Calu3 (cell line): ENCODE measurements at regions not wholly inside any gene's neighbourhood (a gene's known extent, or its start where the extent isn't known, plus 50 kb on each side); places are given as distances from the start of the nearest gene placed in this dataset.
A peak's percentile ranks its signal among the peaks of the same experiment; 100 is the strongest.

Experiments
- BruUV-seq: library from RNA; stranded (reverse); fragments of 400-500 nt; replicated peaks from 2 replicates; lab custom pipeline; 2021; lab: Mats Ljungman, UMichigan
- CTCF ChIA-PET: fragments of 300-600 bp; sonication (Branson Sonifier 250); formaldehyde crosslinking; loops from one replicate; lab custom pipeline; 2022; ENCODE audit warnings: antibody characterized with exemption; lab: Charles Lee
- DNase-seq: peaks from one replicate; pipeline ENCODE4 v3.0.0; 2022
- H3K27ac Mint-ChIP-seq: one replicate; pipeline ENCODE4 v1.8.0; 2022; ENCODE audit warnings: mixed read lengths; ENCODE audit not compliant: unreplicated experiment
- H3K27me3 Mint-ChIP-seq: one replicate; pipeline ENCODE4 v1.8.0; 2022; ENCODE audit warnings: mixed read lengths; ENCODE audit not compliant: unreplicated experiment
- H3K36me3 Mint-ChIP-seq: one replicate; pipeline ENCODE4 v1.8.0; 2022; ENCODE audit warnings: mild to moderate bottlenecking, moderate library complexity, mixed read lengths; ENCODE audit not compliant: insufficient read depth, unreplicated experiment
- H3K4me1 Mint-ChIP-seq: one replicate; pipeline ENCODE4 v1.8.0; 2022; ENCODE audit warnings: mild to moderate bottlenecking, low read depth, mixed read lengths; ENCODE audit not compliant: unreplicated experiment
- H3K4me3 Mint-ChIP-seq: one replicate; pipeline ENCODE4 v1.8.0; 2022; ENCODE audit warnings: mild to moderate bottlenecking, low read depth, moderate library complexity, mixed read lengths; ENCODE audit not compliant: unreplicated experiment
- H3K9me3 Mint-ChIP-seq: one replicate; pipeline ENCODE4 v1.8.0; 2022; ENCODE audit warnings: low read depth, mixed read lengths; ENCODE audit not compliant: unreplicated experiment
- CTCF ChIP-seq: fragments of 200-600 bp; IDR thresholded peaks from one replicate; pipeline ENCODE4 v1.8.0; 2022; ENCODE audit warnings: antibody characterized with exemption; ENCODE audit not compliant: unreplicated experiment
- intact Hi-C: fragments of 100-400 bp; cut with micrococcal nuclease; formaldehyde crosslinking; loops from one replicate; pipeline ENCODE4 v1.10.0; 2022; ENCODE audit not compliant: unreplicated experiment

- BruUV-seq: no TSS peak
- DNase-seq: no peak
- no peak for TF ChIP-seq CTCF
- Mint-ChIP-seq H3K36me3 (peaks cover 74% of the 10 kb centered on the region), H3K4me1 (peaks cover 60% of the 10 kb centered on the region), H3K27me3 (no peaks in the 10 kb centered on the region), H3K9me3 (no peaks in the 10 kb centered on the region), H3K4me3 (no peak overlapping the region), H3K27ac (peak overlapping the region; percentile 98)
- CTCF ChIA-PET: interaction anchor here (0.7 kb wide), 2 partner anchors 15 to 308 kb away, joined by 4 read pairs; no protein-coding TSS in a partner anchor
- intact Hi-C loops: loop anchor here (5.0 to 10.0 kb wide), 4 partner anchors 70 to 343 kb away; partner anchors contain the start of gene IER5L
Observed at GRCh38 chr9:129485145-129485774, 135.6 kb downstream of the C9orf50 start.

GRCh38 chr9:129484352-129485000 is 136.4 kb downstream of the C9orf50 start:
- Mint-ChIP-seq H3K27me3 (no peaks in the 10 kb centered on the region), H3K4me3 (peak overlapping the region; percentile 11), H3K4me1 (peaks cover 57% of the 10 kb centered on the region), H3K27ac (peak overlapping the region; percentile 98), H3K9me3 (no peaks in the 10 kb centered on the region), H3K36me3 (peaks cover 66% of the 10 kb centered on the region)
- no TSS peak for BruUV-seq
- intact Hi-C loops: loop anchor here (10.0 kb wide), 1 partner anchor 70 kb away; no protein-coding TSS in a partner anchor
- CTCF ChIA-PET: interaction anchor here (1.1 to 2.9 kb wide), 2 partner anchors 11 to 320 kb away, joined by 3 to 11 read pairs; no protein-coding TSS in a partner anchor
- no peak for DNase-seq
- no peak for TF ChIP-seq CTCF

- Mint-ChIP-seq H3K27me3 (no peaks in the 10 kb centered on the region), H3K27ac (peak overlapping the region; percentile 98), H3K36me3 (peaks cover 63% of the 10 kb centered on the region), H3K4me1 (peaks cover 64% of the 10 kb centered on the region), H3K4me3 (peak overlapping the region; percentile 57), H3K9me3 (no peaks in the 10 kb centered on the region)
- no peak for TF ChIP-seq CTCF
- BruUV-seq: TSS peak; percentile 36
- peak; percentile 64 for DNase-seq
- intact Hi-C loops: loop anchor here (10.0 kb wide), 1 partner anchor 69 kb away; no protein-coding TSS in a partner anchor
- CTCF ChIA-PET: interaction anchor here (0.6 to 2.9 kb wide), 8 partner anchors 11 to 319 kb away, joined by 3 to 11 read pairs (median 3); no protein-coding TSS in a partner anchor
Observed at GRCh38 chr9:129483415-129484351, 137.2 kb downstream of the C9orf50 start.
